Stomach (tissue), 8 donors: ENCODE measurements at regions not wholly inside any gene's neighbourhood (a gene's known extent, or its start where the extent isn't known, plus 50 kb on each side); places are given as distances from the start of the nearest gene placed in this dataset.

ENCODE experiments used
- DNase-seq, 2 donors: peaks; one replicate each; pipeline versions ENCODE4 v3.0.0 to v3.0.0-alpha.2; 2013 to 2019
- H3K27ac ChIP-seq, 5 donors: fragments of 200-600 bp in 4 of 5; sonication (generic) in 4 of 5; one replicate each; pipeline ENCODE4 v1.5.1; 2013 to 2019; ENCODE audit warnings: mild to moderate bottlenecking in 1 of 5, moderate library complexity in 1 of 5
- H3K27me3 ChIP-seq, 3 donors: fragments of 200-600 bp; sonication (generic); one replicate each; pipeline ENCODE4 v1.5.1; 2017 to 2019; ENCODE audit warnings: mixed run types in 1 of 3
- H3K36me3 ChIP-seq, 4 donors: fragments of 200-600 bp; sonication (generic); 1 replicate in 3 of 4; 2 replicates in 1 of 4; pipeline ENCODE4 v1.5.1; 2016 to 2019
- H3K4me1 ChIP-seq, 4 donors: fragments of 200-600 bp; sonication (generic); one replicate each; pipeline ENCODE4 v1.5.1; 2016 to 2019
- H3K4me3 ChIP-seq, 4 donors: fragments of 200-600 bp; sonication (generic) in 3 of 4; one replicate each; pipeline ENCODE4 v1.5.1; 2016 to 2019; ENCODE audit warnings: mild to moderate bottlenecking in 1 of 4
- H3K9me3 ChIP-seq, 4 donors: fragments of 200-600 bp; sonication (generic); one replicate each; pipeline ENCODE4 v1.5.1; 2016 to 2019
- CTCF ChIP-seq, 7 experiments: fragments of 450-650 bp in 4 of 7; fragments of 200-600 bp in 3 of 7; sonication (generic) in 3 of 7; IDR thresholded peaks; one replicate each; pipeline ENCODE4 v1.5.1; 2016 to 2019; ENCODE audit warnings: antibody characterized with exemption in 7 of 7, control low read depth in 2 of 7, mild to moderate bottlenecking in 1 of 7
- EP300 ChIP-seq: sonication (generic); formaldehyde crosslinking; IDR thresholded peaks from one replicate; pipeline ENCODE4 v1.6.1; 2017; ENCODE audit warnings: antibody characterized with exemption
- POLR2A ChIP-seq, 4 donors: fragments of 450-650 bp; IDR thresholded peaks; one replicate each; pipeline ENCODE4 v1.6.1; 2016; ENCODE audit warnings: antibody characterized with exemption in 4 of 4, control low read depth in 2 of 4, mild to moderate bottlenecking in 1 of 4, moderate library complexity in 1 of 4
- POLR2AphosphoS5 ChIP-seq, 3 donors: sonication (generic); formaldehyde crosslinking; IDR thresholded peaks; one replicate each; pipeline ENCODE4 v1.6.1; 2016; ENCODE audit warnings: antibody characterized with exemption in 3 of 3
- WGBS, 5 donors: extraction: QIAGEN DNeasy Blood & Tissue Kit in 3 of 5; methylation state at CpG; one replicate each; pipeline versions ENCODE4 v1.1.5 to v1.1.7; 2013 to 2018; 5-methylcytosine and 5-hydroxymethylcytosine counted together
- intact Hi-C: fragments of 100-400 bp; cut with DNase I; formaldehyde crosslinking; loops from one replicate; pipeline ENCODE4 v1.15.1; 2023; ENCODE audit warnings: low total_unique reads
- donor health status: healthy with polysubstance abuse.
- donor health status: Bipolar disorder and iron deficiency.
- donor health status: healthy.

- H3K4me3 ChIP-seq = no peak overlapping the region
- peaks cover 0 to 3% (median 0%) of the 10 kb centered on the region in 4 donors for H3K9me3 ChIP-seq
- no peaks in the 10 kb centered on the region for H3K36me3 ChIP-seq
- 63 to 70% (median 64%) methylated on average over 2 of the region's 2 CpGs for WGBS, 5 donors
- no peaks in the 10 kb centered on the region for H3K27me3 ChIP-seq
- no peak overlapping the region for H3K27ac ChIP-seq
- no peak for DNase-seq
- intact Hi-C loops = no loop called here
- H3K4me1 ChIP-seq = no peaks in the 10 kb centered on the region
- no peak for TF ChIP-seq EP300
- no peak for TF ChIP-seq POLR2AphosphoS5 (IDR thresholded peaks at IDR 0.05)
- TF ChIP-seq CTCF (IDR thresholded peaks at IDR 0.05) = no peak
- no peak for TF ChIP-seq POLR2A (IDR thresholded peaks at IDR 0.05)
These were observed 131.1 kb upstream of the CNTN4 start for GRCh38 chr3:1967525-1967924.

- DNase-seq = no peak
- Histone ChIP-seq H3K4me1 (no peaks in the 10 kb centered on the region), H3K36me3 (no peaks in the 10 kb centered on the region), H3K4me3 (no peak overlapping the region), H3K27ac (no peak overlapping the region), H3K27me3 (no peaks in the 10 kb centered on the region), H3K9me3 (peaks cover 0 to 13% (median 3%) of the 10 kb centered on the region in 4 donors)
- WGBS, 5 donors = 35 to 46% (median 41%) methylated on average over 2 of the region's 2 CpGs
- TF ChIP-seq POLR2AphosphoS5 (IDR thresholded peaks at IDR 0.05) (no peak), CTCF (IDR thresholded peaks at IDR 0.05) (no peak), EP300 (no peak), POLR2A (IDR thresholded peaks at IDR 0.05) (no peak)
- intact Hi-C loops = no loop called here
These were observed 129.4 kb upstream of the CNTN4 start for GRCh38 chr3:1969281-1969680.

GRCh38 chr3:1971780-1972179 is 126.9 kb upstream of the CNTN4 start:
- peaks cover 0 to 18% (median 4%) of the 10 kb centered on the region in 4 donors for H3K9me3 ChIP-seq
- H3K4me3 ChIP-seq = no peak overlapping the region
- H3K27me3 ChIP-seq = no peaks in the 10 kb centered on the region
- H3K27ac ChIP-seq = no peak overlapping the region
- no peak for DNase-seq
- WGBS, 5 donors = 31 to 50% (median 45%) methylated on average over 1 of the region's 1 CpG
- H3K36me3 ChIP-seq = no peaks in the 10 kb centered on the region
- no peaks in the 10 kb centered on the region for H3K4me1 ChIP-seq
- intact Hi-C loops = no loop called here
- TF ChIP-seq POLR2AphosphoS5 (IDR thresholded peaks at IDR 0.05) (no peak), POLR2A (IDR thresholded peaks at IDR 0.05) (no peak), EP300 (no peak), CTCF (IDR thresholded peaks at IDR 0.05) (no peak)

GRCh38 chr3:1979961-1980615 is 118.6 kb upstream of the CNTN4 start:
- Histone ChIP-seq H3K27ac (no peak overlapping the region), H3K4me1 (no peaks in the 10 kb centered on the region), H3K27me3 (no peaks in the 10 kb centered on the region), H3K4me3 (no peak overlapping the region), H3K36me3 (no peaks in the 10 kb centered on the region), H3K9me3 (peaks cover 0 to 4% (median 0%) of the 10 kb centered on the region in 4 donors)
- DNase-seq = no peak
- WGBS, 5 donors = 56 to 72% (median 68%) methylated on average over 5 of the region's 5 CpGs
- intact Hi-C loops = no loop called here
- TF ChIP-seq POLR2AphosphoS5 (IDR thresholded peaks at IDR 0.05) (no peak), POLR2A (IDR thresholded peaks at IDR 0.05) (no peak), CTCF (IDR thresholded peaks at IDR 0.05) (no peak), EP300 (no peak)
